A673 (cell line): ENCODE measurements at regions not wholly inside any gene's neighbourhood (a gene's known extent, or its start where the extent isn't known, plus 50 kb on each side); places are given as distances from the start of the nearest gene placed in this dataset.

ENCODE experiments used
- CTCF ChIP-seq: fragments of 300-800, 200-600 bp; sonication (generic); conservative IDR thresholded peaks from 2 replicates; pipeline ENCODE4 v1.5.1; 2017; ENCODE audit warnings: low read depth, mild to moderate bottlenecking, antibody characterized with exemption, low read length, moderate library complexity, mixed read lengths
- EZH2 ChIP-seq: fragments of 200-600 bp; sonication (generic); IDR thresholded peaks from 2 replicates; pipeline ENCODE4 v1.6.1; 2017; ENCODE audit warnings: borderline replicate concordance, low read depth, mild to moderate bottlenecking, mixed read lengths, antibody characterized with exemption, low read length; ENCODE audit not compliant: poor library complexity, severe bottlenecking

DNA sequence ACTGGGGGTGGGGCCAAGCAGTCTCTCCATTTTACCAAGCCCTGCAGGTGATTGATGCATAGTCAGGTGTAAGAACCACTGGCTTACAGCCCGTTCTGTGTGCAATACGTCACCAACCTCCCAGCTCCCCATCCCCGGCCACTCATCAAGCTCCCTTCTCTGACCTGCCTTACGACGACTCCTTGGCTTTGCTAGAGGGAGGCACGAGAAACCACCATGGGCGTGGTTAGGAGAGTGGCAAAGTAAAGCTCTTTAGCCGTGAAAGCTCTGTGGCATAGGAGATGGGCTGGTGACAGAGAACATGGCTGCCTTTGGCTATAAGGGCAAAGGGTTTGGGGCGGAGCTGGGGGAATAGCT lies 109.1 kb downstream of the BDH1 start:
- TF ChIP-seq CTCF = no peak
- no peak for TF ChIP-seq EZH2
